GM18498 (cell line): ENCODE measurements at regions not wholly inside any gene's neighbourhood (a gene's known extent, or its start where the extent isn't known, plus 50 kb on each side); places are given as distances from the start of the nearest gene placed in this dataset.
"Not testable (repeated sequence)": the region's sequence is repeated elsewhere in the genome, so short reads cannot be mapped to it uniquely, and the experiment has no call there.

Experiments used
- ATAC-seq: cut with Tn5 transposase; IDR thresholded peaks from one replicate; pipeline ENCODE4 v1.9.1; 2021; ENCODE audit warnings: mild to moderate bottlenecking, moderate library complexity; ENCODE audit not compliant: unreplicated experiment

DNA sequence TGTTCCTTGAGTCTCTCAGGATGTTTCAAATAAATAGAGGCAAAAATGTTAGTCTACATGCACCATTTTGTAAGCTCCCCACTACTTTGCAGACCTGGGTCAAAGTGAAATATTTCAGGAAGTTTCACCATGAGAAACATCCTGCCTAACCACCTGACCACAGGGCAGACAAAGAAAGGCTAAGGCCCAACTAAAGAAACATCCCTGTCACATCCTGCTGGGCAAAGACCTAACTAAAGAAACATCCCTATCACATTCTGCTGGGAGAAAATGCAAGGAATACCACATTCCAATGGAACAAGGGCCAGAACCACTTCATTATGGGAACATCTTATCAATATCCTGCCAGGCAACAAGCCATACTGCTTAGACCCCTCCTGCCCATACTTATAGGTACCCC lies 1303.4 kb downstream of the TECRL start:
- no peak for ATAC-seq

DNA sequence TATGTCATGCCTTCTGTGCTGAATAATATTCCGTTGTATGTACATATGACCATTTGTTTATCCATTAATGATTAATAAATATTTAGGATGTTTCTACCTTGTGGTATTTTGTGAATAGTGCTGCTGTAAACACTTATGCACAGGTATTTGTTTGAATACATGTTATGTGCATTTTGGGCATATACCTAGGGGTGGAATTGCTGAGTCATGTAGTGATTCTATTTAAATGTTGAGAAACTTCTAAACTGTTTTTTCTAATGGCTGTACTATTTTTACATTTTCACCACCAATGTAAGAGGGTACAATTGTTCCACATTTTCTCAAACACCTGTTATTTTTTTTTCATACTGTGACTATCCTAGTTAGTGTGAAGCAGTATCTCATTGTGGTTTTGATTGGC lies 1318.6 kb downstream of the TECRL start:
- no peak for ATAC-seq

DNA sequence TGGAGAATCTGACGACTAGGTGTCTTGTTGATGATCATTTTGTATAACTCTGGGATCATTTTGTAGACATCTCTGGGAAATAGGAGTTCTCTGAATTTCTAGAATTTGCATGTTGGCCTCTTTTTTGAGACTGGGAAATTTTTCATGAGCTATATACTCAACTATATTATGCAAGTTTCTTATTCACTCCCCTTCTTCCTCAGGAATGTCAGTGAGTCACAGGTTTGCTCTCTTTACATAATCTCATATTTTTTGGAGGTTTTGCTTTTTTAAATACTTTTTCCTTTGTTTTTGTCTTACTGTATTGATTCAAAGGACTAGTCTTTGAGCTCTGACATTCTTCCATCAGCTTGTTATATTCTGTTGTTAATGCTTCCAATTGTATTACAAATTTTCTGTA lies 1324.2 kb downstream of the TECRL start:
- no peak for ATAC-seq

DNA sequence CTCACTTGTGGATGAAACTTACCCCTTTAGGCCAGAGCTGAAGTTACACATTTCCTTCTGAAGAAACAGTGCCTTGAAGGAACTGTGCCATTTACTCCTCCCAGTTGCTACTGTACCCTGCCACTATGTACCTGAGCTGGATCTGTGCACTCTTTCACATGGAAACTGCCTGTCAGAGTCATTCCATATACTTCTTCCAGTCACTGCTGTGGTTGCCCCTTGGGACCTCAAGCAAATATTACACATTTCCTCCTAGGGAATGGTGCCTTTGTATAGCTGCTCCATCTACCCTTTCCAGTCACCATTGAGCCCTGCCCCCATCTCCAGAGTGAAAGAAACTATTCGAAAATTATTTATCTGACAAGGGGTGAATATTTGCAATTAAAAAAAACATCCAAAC lies 1328.3 kb downstream of the TECRL start:
- ATAC-seq, result no peak

DNA sequence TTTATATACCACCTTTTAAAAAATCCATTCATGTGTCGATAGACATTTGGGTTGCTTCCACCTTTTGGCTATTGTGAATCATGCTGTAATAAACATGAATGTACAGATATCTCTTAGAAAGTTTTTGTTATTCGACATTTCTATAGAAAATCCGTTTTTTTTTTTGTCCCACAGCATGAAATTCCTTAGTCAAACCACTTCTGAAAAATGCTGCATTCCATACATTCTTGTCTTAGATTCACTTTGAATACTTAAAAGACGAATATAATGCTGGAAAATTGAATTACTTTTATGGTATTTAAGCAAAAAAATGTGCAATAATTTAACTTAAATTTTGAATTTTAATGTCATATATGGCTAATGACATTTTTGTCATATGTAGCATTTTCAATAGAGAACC lies 1345.5 kb downstream of the TECRL start:
- no peak for ATAC-seq

DNA sequence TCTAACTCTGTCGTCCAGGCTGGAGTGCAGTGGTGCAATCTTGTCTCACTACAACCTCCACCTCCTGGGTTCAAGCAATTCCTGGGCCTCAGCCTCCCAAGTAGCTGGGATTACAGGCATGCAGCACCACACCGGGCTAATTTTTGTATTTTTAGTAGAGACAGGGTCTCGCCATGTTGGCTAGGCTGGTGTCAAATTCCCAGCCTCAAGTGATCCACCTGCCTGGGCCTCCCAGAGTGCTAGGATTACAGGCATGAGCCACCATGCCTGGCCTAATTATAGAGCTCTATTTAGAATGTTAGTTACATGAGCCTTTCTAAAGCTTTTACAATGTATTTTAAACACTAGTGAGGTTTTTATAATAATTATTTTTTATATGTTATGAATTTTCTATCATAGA lies 1346.4 kb downstream of the TECRL start:
- ATAC-seq, result not testable (repeated sequence)

DNA sequence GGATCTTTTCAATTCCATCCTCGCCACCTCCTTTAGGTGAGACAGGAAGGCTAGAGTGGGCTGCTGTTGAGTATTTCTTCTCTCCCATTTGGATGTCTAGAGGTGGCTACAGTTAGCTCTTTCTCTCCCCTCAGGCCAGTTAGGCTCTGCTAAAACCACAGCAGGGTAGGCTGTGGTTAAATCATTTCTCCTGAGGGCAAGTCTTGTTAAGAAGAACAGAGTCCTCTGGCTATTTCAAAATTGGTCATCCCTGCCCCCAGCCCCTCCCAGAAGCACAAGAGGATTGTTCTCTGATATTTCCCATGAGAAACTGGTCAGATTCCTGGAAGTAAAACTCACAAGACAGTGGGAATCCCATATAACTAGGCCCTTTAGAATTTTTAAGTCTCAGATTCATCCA lies 1359.5 kb downstream of the TECRL start:
- ATAC-seq, result no peak

DNA sequence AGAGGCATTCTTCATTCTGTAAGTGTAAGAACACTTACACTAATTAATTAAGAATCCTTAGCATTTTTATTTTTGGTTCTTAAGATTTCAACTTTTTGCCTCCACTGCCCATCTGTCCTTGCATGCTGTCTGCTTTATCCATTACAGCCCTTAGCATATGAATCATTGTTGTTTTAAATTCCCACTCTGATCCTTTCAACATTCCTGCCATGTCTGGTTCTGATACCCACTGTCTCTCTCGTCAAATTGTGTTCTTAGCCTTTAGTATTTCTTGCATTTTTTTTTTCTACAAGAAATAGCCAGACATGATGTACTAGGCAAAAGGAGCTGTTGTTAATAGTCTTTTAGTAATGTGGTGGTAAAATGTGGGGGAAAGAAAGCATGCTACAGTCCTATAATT lies 1360.0 kb downstream of the TECRL start:
- ATAC-seq, result no peak

DNA sequence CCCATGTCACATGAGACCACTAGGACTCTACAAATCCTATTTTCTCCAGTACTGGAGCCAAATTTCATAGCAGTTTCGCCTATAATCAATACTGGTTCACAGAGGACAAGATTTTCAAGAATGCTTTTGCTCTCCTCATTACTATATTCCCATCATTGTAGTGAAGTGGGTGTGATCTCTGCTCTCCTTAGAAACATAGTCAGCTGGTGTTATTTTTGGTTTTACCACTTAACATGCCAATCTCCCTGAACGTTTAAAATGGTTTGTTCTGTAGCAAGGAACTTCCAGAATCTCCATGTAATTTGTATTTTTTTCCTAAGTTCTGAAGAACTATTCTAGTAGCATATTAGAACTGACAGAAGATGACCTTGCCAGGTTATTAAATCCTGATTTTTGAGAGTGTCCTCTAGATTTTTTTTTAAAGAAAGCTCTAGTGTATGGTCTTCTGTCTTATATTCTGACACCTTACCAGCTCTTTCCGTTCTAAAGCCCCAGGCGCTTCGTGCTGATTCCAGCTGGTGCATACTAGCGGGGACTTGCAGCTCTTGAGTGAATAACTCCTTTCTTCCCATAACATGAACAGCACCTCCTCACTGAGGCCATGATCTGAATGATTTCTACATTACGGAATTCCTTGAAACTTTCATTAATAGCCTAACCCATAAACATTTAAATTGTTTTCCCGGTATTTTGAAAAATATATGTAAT lies 1372.9 kb downstream of the TECRL start:
- ATAC-seq, result no peak

DNA sequence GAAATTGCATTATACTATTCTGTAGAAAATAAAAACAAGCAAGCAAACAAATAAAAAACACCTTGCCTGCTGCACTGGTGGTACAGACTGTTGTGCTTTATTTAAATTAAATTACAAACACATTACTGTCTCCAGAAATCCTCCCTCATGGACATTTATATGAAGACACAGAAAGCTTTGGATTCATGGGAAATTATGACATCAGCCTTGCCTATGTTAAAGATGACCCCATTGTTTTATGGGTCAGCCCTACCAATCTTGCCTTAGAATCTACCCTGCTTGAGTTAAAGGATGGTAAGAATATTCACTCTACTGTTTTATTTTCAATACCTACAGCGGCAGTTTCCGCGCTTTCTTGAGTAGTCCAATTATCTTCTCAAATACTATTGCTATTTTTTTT lies 1379.9 kb downstream of the TECRL start:
- ATAC-seq, result no peak

DNA sequence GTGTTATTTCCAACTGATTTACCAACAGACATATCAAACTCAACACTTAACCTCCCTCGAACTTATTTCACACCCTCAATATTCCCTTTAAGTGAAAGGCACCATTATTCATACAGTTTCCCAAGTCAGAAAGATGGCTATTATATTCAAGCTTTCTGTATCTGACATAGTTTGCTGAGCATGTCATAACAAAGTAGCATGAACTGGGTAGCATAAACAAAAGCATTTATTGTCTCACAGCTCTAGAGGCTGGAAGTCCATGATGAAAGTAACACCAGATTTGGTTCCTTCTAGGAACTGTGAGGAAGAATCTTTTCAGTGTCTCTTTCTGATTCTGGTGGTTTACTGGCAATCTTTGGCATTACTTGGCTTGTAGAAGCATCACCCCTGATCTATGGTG lies 1388.6 kb downstream of the TECRL start:
- ATAC-seq, result no peak

DNA sequence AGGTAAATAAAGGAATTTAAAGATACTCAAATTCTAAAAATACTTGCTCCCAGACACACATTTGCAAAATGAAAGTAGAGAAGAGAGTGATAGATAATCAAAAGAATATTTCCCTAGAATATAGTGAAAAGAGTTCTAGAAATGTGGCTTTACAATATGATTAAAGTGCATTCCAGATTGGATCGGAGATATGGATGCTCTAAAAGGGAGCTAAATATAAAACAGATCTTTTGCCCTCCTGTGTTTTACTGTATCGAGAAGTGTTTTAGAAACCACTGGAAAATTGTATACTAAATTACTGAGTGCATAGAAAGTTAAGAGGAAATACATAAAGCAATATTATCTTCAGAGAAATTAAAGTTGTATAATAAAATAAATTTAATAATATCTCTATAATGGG lies 1392.0 kb downstream of the TECRL start:
- ATAC-seq, result no peak

DNA sequence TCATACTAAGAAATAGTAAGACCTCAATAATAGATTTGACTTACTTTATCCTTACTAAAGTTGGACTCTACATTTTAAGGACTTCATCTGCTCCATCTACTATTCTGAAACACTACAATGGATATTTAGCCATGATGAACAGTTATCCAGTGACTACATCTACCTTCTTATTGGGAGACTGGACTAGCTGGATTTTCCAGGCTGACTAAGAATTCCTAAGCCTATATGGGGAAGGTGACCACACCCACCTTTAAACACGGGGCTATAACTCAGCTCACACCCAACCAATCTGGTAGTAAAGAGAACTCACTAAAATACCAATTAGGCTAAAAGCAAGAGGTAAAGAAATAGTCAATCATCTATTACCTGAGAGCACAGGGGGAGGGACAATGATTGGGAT lies 1438.4 kb downstream of the TECRL start:
- ATAC-seq, result no peak

DNA sequence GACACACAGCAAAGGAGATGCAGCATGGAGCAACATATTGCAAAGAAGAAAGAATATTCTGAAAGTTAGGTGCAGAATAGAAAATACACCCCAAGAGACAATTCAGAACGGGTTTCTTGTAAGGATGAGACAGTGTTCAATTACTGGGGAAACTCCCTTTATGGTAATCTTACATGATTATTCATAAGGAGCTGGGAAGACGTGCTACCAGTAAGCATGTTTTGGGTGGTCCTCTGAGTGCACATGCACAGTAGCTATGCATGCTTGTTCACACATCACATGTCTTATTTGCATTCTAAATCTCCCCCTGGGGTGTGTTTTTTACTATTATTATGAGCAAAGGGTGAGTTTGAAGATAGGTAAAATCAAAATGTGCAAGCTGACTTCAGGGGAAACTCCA lies 1448.8 kb downstream of the TECRL start:
- ATAC-seq, result no peak

DNA sequence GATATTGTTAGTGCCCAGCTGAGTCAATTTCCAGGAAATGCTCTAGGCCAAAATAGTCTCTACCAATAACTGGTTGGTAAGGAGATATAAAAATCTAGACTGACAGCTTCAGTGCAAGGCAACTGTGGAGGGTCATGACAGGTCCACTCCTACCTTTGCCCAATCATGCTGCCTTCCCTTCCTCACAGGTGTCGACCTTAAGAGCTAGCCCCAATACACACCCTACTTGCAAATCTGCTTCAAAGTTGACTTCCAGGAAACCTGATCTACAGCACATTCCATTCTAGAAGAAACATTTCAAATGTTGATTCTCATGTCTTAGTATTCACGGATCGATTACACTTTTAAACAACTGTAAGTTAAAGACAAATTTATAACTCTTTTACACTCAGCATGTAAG lies 1455.5 kb downstream of the TECRL start:
- no peak for ATAC-seq

DNA sequence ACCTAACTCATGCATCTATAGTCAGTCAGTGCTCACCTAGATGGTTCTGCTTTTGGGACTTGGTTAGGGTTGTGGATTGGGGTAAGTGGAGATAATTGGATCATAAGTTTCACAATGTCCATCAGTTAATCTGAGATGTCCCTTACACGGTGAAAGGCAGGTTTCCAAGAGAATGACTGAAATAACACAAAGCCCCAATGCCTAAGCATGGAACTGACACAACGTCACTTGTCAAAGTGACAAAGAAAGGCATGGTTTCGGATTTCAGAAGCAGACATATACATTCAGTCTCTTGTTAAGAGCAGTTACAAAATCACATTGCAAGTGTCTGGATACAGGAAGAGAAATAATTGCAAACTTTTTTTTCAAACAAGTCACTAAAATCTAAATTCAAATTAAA lies 1456.9 kb downstream of the TECRL start:
- no peak for ATAC-seq

DNA sequence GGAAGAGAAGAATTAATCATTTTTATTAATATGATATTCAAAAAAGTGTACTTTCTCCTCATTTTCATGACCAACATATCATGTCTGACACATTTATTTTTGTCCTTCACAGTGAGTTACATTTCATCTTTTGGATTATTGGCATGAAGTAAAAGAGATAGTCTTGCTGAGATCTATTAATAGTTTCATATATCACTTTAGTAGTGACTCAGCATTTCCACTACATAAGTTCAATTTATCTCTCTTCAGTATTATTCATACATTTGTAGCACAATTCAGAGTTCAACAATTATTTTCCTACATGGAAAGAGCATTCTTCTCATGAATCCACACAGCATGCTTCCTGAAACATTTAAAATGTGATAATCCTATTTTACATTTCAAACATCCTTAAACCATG lies 1461.1 kb downstream of the TECRL start:
- no peak for ATAC-seq

DNA sequence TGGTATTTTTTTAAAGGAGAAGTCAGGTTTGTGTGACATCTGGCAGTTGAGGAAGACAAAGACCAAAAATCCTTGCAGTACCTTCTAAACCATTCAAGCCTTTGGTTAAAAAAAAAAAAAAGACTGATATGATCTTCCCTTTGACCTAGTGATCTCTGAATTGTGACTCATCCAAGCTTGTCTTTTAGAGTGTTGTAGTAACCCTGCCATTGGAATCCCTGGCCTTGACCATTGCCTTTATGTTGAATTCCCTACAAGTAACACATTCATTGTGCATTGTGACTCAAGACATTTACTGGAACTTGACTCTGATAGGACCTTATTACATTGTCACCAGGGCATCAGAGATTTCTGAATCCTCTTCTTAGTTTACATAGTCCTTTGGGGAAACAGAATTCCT lies 1469.0 kb downstream of the TECRL start:
- no peak for ATAC-seq

DNA sequence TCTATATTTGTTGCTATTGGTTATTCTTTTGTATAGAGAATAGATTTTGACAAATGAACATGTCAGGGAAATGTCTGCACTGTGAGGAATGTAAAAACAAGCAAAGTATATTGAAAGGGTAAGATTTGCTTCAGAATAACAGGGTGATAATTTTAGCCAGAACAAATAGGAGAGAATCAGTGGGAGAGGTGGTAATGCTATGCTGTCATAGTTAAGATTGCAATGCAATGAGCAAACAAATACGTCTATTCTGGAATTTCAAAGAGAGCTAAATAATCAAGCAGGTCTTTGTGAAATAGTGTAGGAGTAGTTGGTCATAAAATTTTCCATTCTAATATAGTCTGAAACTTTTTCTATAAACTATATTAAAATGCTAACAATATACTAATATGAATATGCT lies 1478.4 kb downstream of the TECRL start:
- ATAC-seq, result no peak

DNA sequence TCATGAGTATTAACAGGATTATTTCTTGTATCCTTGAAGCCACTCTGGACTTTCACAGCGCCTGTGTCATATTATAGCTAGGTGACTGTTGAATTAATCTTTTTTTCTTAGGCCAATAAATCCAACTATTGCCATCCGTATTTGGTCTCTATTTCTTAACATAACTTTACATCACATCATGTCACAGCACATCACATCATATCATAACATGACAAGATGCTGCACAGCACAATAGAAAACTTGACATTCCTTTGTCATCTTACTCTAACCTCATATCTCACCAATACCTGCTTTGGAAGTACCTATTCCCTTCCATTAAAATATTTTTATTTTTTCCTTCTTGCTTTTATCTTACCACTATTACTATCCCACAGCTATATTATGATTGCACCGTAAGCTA lies 1480.8 kb downstream of the TECRL start:
- ATAC-seq, result no peak

DNA sequence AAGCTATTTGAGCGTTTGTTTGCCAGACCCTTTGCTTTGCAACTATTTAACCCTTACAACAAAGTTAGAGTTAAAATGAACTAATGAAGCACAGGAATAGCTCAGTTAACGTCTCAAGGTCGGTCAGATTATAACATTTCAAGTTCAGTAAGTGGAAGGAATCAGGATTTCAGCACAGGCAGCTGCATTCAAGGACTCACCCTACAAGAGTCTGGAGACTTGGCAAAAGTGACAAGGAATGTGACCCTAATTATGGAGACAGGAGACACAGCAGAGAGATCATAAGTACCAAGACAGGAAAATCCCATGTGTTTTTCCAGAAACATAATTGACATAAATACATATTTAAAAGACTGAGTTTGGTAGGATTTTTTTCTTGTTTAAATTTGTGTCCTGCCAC lies 1481.7 kb downstream of the TECRL start:
- no peak for ATAC-seq

DNA sequence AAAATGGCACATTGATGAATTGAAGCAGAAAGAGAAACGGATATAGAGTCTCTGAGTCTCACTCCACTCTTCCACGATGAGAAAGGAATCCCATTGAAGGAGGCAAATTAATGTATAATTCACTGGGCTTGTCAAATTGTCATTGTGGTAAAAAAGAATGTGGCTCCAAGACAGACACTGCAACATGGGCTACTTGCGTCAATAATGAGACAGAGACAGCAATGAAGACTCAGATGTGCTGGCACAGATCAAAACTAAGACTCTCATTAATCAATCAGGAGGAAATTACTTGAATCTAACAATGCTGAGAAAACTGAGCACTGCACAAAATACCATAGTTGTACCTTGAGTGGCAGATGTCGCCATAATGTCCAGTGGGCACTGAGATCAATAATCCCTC lies 1485.5 kb downstream of the TECRL start:
- ATAC-seq, result no peak

DNA sequence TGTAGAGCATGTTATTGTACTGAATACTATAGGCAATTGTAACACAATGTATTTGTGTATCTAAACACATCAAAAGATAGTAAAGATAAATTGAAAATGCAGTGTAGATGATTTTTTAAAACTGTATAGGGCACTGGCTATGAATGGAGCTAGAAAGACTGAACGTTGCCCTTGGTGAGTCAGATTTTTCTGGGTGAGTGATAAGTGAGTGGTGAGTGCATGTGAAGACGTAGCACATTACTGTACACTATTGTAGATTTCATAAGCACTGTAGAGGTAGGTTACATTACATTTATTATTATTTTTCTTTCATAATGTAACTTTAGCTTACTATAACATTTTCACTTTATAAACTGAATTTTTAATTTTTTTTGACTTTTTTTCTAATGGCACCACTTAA lies 1491.6 kb downstream of the TECRL start:
- ATAC-seq, result no peak

DNA sequence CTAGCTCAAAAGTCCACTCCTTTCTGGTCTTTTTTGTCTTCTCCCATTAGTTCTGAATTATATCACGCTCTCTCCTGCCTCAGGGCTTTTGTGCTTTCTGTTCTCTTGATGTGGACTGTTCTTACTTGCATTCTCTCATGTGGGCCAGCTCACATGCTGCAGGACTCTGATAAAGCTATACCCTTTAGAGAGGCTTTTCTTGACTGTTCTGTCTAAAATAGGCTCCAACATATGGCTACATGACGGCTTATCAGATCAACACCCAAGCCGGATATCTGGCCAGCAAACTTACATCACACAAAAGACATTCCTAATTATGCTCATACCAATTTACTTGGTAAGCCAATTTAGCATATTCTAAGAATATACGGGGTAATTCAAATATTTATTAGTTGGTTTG lies 1494.5 kb downstream of the TECRL start:
- ATAC-seq, result no peak
